ENCODE measurements at regions not wholly inside any gene's neighbourhood (a gene's known extent, or its start where the extent isn't known, plus 50 kb on each side); places are given as distances from the start of the nearest gene placed in this dataset.

- no peak for DNase-seq (ENCODE audit: extremely low spot score)
- TF ChIP-seq, protein P1, sequence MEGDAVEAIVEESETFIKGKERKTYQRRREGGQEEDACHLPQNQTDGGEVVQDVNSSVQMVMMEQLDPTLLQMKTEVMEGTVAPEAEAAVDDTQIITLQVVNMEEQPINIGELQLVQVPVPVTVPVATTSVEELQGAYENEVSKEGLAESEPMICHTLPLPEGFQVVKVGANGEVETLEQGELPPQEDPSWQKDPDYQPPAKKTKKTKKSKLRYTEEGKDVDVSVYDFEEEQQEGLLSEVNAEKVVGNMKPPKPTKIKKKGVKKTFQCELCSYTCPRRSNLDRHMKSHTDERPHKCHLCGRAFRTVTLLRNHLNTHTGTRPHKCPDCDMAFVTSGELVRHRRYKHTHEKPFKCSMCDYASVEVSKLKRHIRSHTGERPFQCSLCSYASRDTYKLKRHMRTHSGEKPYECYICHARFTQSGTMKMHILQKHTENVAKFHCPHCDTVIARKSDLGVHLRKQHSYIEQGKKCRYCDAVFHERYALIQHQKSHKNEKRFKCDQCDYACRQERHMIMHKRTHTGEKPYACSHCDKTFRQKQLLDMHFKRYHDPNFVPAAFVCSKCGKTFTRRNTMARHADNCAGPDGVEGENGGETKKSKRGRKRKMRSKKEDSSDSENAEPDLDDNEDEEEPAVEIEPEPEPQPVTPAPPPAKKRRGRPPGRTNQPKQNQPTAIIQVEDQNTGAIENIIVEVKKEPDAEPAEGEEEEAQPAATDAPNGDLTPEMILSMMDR (IDR thresholded peaks at IDR 0.05; ENCODE audit: control extremely low read depth, extremely low read depth, low read depth, missing control alignments), result no peak
- POLR2A ChIA-PET, result no interaction called here
- CTCF ChIA-PET, result interaction anchor here (0.9 to 3.9 kb wide), 2 partner anchors 11 to 69 kb away, joined by 3 to 10 read pairs; no protein-coding TSS in a partner anchor
Observed at GRCh38 chr9:86503314-86503713, 149.1 kb upstream of the TUT7 start.

GRCh38 chr9:86500667-86501435, 146.6 kb upstream of the TUT7 start:
- TF ChIP-seq, protein P1 (IDR thresholded peaks at IDR 0.05; ENCODE audit: control extremely low read depth, extremely low read depth, low read depth, missing control alignments), result no peak
- CTCF ChIA-PET, result no interaction called here
- DNase-seq (ENCODE audit: extremely low spot score), result no peak
- POLR2A ChIA-PET, result no interaction called here

DNA sequence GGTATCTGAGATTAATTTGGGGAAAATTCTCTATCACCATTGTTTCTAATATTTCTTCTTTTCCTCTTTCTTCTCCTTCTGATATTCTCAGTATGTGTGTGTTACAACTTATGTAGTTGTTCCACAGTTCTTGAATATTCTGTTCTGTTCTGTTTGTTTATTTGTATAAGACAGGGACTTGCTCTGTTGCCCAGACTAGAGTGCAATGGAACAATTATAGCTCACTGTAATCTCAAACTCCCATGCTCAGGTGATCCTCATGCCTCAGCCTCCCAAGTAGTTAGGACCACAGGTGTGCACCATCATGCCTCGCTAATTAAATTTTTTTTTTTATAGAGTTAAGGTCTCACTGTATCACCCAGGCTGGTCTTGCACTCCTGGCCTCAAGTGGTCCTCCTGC, 145.8 kb upstream of the TUT7 start:
- TF ChIP-seq, protein P1 (IDR thresholded peaks at IDR 0.05; ENCODE audit: control extremely low read depth, extremely low read depth, low read depth, missing control alignments), result no peak
- no peak for DNase-seq (ENCODE audit: extremely low spot score)
- ChIA-PET CTCF (no interaction called here), POLR2A (no interaction called here)

- no peak for DNase-seq (ENCODE audit: extremely low spot score)
- CTCF ChIA-PET, result interaction anchor here (2.1 kb wide), 1 partner anchor 830 kb away, joined by 5 read pairs; no protein-coding TSS in a partner anchor
- POLR2A ChIA-PET, result no interaction called here
- TF ChIP-seq, protein P1 (IDR thresholded peaks at IDR 0.05; ENCODE audit: control extremely low read depth, extremely low read depth, low read depth, missing control alignments), result no peak
Observed at GRCh38 chr9:86494644-86495111, 140.5 kb upstream of the TUT7 start.

GRCh38 chr9:86491468-86492266, 137.5 kb upstream of the TUT7 start:
- TF ChIP-seq, protein P1 (IDR thresholded peaks at IDR 0.05; ENCODE audit: control extremely low read depth, extremely low read depth, low read depth, missing control alignments), result no peak
- DNase-seq (ENCODE audit: extremely low spot score), result no peak
- CTCF ChIA-PET, result interaction anchor here (1.0 kb wide), 1 partner anchor 42 kb away, joined by 3 read pairs; no protein-coding TSS in a partner anchor
- POLR2A ChIA-PET, result no interaction called here

- POLR2A ChIA-PET, result no interaction called here
Observed at GRCh38 chr9:86488794-86489193, 134.6 kb upstream of the TUT7 start.

More at GRCh38 chr9:86488794-86489193, 134.6 kb upstream of the TUT7 start:
- CTCF ChIA-PET, result interaction anchor here (1.3 to 4.2 kb wide), 4 partner anchors 28 to 836 kb away, joined by 3 to 28 read pairs (median 4); no protein-coding TSS in a partner anchor
- TF ChIP-seq, protein P1 (IDR thresholded peaks at IDR 0.05; ENCODE audit: control extremely low read depth, extremely low read depth, low read depth, missing control alignments), result no peak
- DNase-seq (ENCODE audit: extremely low spot score), result no peak

Data from GM10248 (cell line).